NCI-H510A (cell line): ENCODE measurements at regions not wholly inside any gene's neighbourhood (a gene's known extent, or its start where the extent isn't known, plus 50 kb on each side); places are given as distances from the start of the nearest gene placed in this dataset.
"Not testable (repeated sequence)": the region's sequence is repeated elsewhere in the genome, so short reads cannot be mapped to it uniquely, and the experiment has no call there.

Experiments
- DNase-seq: peaks from one replicate; lab custom pipeline; 2025; lab: John Stamatoyannopoulos, UW

- no peak for DNase-seq
These were observed 81.2 kb upstream of the TMPRSS2 start for GRCh38 chr21:41589131-41589530.

GRCh38 chr21:41585199-41585994 lies 77.4 kb upstream of the TMPRSS2 start:
- no peak for DNase-seq

DNA sequence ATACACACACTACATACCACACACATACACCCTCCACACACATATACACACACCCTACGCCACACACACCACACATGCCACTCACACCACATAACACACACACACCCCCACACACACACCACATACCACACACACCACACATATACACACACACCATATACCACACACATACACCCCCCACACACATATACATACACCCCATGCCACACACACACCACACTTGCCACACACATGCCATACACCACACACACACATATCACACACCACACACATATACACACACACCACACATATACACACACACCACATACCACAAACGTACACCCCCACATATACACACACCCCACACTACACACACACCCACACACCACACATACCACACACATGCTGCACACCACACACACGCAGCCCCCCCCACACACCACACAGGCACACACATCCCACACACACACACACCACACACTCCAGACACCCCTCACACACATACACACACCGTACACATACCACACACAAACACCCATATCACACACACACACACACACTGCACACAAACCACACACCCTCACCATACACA lies 76.7 kb upstream of the TMPRSS2 start:
- no peak for DNase-seq

- DNase-seq = no peak
These were observed 75.4 kb upstream of the TMPRSS2 start for GRCh38 chr21:41583274-41583790.

GRCh38 chr21:41582866-41583265 lies 74.9 kb upstream of the TMPRSS2 start:
- no peak for DNase-seq

- DNase-seq = no peak
These were observed 74.4 kb upstream of the TMPRSS2 start for GRCh38 chr21:41582298-41582840.

DNA sequence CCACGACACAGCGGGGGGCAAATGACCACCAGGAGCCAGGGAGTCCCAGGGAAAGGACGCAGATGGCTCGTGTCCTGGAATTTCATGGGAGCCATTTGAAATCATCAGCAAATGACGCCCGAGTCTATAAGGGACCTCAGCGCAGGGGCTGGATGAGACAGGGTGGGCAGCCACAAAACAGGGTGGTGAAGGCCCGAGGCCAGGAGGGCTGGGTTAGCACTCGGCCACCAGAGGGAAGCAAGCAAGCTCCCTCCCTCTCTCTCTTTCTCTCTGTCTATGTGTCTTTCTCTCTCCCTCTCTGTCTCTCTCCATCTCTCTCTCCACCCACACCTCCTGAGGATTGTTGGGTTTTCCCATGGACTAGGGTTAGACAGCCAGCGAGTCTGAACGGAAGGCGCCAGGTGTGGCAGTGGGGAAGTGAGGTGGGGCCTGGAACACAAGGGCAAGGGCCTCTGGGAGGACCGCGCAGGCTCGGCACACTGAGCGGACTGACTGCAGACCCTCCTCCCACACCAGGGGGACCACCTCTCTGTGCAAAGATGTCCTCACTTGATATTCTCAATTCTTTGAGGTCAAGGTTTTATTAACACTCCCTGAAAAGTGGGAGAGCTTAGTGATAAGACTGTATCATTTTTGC lies 73.8 kb upstream of the TMPRSS2 start:
- no peak for DNase-seq

DNA sequence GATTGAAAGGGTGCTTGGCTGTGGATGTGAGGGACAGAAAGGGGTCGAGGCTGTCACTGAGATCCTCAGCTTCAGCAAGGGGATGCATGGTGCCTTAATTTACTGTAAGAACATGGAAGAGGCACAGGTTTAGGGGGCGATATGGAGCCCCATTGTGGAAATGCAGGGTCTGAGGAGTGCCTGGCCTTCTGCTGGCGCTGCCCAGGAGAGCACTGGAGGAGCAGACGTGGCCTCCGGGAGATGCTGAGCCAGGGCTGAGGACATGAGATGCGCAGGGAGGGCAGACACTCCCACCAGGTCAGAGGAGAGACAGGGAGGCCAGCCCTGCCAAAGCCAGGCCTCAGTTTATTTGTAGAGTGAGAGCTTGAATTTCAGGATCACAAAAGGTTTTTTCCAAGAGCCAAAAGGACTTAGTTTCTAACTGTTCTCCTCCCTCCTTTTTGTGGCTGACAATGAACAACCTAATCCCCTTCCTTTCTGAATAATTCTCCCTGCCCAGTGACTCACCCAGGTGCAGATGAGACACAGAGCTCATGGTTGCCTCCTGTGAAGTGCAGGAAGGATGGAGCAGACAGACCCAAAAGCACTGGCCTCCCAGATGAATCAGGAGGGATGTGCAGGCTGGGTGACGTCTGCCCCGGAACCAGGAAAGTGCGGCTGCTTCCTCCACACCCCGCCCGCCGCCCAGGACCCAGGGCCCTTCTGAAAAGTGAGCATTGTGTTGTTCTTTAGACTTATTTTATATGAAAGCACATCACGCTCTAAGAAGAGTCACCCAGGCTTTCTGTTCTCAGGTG lies 73.0 kb upstream of the TMPRSS2 start:
- no peak for DNase-seq

DNA sequence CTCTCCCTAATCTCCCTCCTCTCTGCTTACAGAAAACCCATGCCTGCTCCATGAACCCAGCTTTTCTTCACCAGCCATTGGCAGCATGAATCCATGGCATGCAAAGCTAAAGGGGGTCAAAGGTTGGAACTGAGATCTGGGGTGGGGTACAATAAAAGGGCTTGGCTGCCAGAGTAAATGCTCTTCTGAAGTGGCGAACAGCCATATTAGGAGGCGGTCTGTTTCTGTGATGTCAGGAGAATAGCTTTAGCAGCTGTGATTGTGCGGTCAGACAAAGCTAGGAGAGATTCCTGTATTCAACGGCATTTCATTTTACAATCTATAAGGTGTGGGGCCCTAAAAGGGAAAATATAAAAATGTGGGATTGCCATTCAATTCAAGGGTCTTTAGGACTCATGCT lies 71.7 kb upstream of the TMPRSS2 start:
- no peak for DNase-seq

DNA sequence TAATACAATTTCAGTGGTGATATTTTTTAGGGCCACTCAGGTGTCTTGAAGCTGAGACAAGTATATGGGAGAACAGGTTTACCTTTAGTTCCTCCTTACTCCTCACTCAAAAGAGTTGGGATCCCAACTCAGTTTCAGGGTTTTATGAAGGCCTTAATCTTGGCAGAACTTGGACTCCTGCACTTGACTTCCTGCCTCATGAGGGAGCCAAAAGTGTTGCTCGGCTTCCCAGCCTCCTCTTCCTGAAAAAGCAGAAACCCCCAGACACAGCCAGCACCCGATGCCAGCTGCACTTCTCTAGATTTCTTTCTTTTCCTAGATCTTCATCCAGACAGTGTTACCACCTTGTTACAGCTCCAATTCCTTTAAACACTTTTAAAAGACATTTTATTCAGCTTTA lies 70.8 kb upstream of the TMPRSS2 start:
- no peak for DNase-seq

DNA sequence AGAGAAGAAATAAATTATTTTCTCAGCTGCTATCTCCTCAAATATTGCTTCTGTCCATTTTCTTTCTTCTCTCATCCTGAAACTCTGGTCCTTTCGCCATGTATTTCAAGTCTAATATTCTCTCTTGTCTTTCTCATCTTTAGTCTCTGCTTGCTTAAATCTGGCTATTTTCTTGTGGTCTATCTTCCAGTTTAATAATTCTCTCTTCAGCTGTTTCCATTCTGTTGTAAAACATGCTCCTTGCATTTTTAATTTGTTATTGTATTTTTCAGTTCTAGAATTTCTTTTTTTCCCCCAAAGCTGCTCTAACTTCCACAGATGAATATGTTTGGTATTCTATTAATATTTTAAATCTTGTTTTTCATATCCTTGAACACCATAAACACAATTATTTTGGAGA lies 70.1 kb upstream of the TMPRSS2 start:
- no peak for DNase-seq

DNA sequence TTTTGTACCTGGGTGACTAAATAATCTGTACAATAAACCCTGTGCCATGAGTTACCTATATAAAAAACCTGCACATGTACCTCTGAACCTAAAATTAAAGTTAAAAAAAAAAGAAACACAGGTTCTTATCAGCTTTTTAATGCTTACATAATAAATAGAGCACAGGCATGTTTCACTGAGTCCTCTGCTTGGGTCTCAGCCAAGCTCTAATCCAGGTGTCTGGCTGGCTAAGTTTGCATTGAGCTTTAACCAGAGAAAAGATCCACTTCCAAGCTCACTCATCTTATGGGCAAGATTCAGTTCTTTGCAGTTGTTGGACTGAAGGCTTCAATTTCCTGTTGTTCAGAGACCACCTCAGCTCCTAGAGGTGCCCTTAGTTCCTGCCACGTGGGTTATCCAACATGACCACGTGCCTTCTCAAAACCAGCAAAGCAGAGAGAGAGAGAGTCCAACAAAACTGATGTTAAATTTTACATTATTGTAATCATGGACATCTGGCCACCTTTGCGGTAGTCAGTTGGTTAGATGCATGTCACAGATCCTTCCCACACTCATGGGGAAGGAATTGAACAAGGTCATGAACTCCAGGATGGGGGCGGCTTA lies 68.2 kb upstream of the TMPRSS2 start:
- no peak for DNase-seq

GRCh38 chr21:41573902-41574690 lies 66.1 kb upstream of the TMPRSS2 start:
- DNase-seq = no peak

DNA sequence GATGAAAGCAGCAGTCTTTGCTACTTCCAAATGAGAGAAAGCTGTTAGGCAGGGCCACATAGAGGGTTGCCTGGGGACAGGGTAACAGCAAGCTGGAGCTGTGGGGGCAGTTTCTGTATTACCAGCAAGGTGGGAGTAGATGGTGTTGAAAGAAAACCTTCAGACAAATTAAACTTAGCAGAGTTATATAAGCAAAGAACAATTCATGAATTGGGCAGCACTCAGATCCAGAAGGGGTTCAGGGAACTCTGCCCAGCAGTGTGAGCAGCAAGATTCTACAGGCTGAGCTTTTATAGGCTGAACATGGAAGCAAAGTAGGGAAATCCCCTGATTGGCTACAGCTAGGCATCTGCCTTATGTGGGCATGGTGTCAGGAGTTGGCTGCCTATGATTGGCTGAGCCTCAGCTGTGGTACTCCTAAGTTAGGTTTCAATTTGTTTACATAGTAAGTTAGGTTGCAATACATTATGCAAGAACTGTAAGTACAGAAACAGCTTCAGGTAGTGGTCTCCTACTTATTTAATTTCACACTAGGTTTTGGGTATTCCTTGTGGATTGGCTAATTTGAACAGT lies 64.1 kb upstream of the TMPRSS2 start:
- no peak for DNase-seq

DNA sequence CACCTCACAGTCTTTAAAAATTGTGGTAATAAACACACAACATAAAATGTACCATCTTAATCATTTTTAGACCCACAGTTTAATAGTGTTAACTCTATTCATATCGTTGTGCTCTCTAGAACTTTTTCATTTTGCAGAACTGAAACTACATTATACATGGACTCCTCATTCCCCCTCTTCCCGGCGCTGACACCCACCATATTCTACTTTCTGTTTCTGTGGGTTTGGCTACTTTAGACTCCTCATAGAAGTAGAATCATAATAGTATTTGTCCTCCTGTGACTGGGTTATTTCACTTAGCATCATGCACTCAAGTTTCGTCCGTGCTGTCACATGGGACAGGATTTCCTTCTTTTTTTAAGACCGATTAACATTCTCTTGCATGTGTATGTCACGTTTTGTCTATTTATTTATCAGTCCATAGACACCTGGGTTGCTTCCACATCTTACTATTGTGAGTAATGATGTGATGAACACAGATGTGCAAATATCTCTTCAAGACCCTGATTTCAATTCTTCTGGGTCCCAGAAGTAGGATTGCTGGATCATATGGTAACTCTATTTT lies 62.9 kb upstream of the TMPRSS2 start:
- DNase-seq = no peak

- no peak for DNase-seq
These were observed 60.8 kb upstream of the TMPRSS2 start for GRCh38 chr21:41568606-41569385.

DNA sequence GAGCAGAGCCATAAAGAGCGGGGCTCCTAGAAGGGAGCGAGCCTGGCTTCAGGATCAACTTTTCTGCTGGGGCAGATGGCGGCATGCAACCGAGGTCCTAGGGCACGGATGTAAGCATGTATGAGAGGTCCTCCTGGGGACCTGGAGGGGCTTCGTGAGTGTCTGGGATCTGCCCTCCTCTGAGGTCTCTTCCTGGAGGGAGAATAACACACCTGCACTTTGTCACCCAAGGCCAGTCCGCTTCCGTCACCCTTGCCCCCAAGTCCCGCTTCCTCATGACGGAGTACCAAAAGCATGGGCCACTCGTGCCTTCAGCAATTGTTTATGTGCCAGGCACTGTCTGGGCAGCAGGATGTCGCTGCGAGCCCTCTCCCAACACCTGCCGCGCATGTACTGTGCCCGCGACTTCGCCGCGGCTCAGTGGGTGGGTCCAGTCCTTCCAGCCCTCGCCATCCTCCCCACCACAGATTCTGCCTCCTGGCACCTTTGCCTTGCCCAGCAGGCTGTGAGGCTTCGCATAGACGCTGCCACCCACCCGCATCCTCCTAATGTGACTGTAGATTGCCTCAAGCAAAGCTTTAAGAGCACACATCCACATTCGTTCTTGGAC lies 60.0 kb upstream of the TMPRSS2 start:
- DNase-seq = no peak

DNA sequence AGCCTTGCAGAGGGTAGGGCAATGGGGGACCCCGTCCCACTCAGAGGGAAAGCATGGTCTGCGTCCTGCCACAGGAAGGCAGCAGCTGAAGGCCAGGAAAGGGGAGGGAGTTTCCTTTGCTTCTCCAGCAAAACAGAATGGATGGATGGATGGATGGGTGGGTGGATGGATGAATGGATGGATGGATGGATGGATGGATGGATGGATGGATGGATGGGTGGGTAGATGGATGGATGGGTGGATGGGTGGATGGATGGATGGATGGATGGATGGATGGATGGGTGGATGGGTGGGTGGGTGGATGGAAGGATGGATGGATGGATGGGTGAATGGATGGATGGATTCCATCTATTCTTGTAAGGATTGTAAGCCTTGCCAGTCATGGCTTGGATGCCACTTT lies 59.3 kb upstream of the TMPRSS2 start:
- not testable (repeated sequence) for DNase-seq

DNA sequence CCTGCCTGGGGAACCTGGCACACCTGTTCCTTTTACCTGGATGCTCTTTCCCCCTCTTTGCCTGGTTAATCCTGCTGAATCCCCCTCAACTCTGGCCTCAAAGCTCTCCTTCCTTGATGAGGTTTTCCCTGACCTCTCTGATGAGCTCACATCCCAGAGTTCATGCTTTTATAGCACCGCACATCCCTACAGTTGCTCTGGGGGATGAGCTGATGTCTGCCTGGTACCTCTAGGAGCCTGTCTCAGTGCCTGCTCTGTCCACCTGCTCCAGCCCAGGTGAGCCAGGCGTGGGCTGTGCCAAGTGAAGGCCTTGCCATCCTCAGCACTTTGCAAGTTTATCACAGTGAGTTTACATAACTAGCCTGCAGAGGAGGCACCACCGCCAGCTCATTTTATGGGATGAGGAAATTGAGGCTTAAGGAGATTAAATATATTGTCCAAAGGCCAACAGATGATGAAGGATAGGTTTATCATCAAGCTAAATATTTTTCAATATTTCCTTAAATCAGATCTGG lies 58.6 kb upstream of the TMPRSS2 start:
- DNase-seq = no peak
